Embryonic facial prominence (tissue), 1 donor: ENCODE measurements at regions not wholly inside any gene's neighbourhood (a gene's known extent, or its start where the extent isn't known, plus 50 kb on each side); places are given as distances from the start of the nearest gene placed in this dataset.
A peak's percentile ranks its signal among the peaks of the same experiment; 100 is the strongest.
"Not testable (repeated sequence)": the region's sequence is repeated elsewhere in the genome, so short reads cannot be mapped to it uniquely, and the experiment has no call there.

Experiments
- DNase-seq: peaks from one replicate; pipeline ENCODE4 v3.0.0-alpha.2; 2016; ENCODE audit errors: extremely low spot score

- DNase-seq: peak; percentile 22
These were observed 85.2 kb upstream of the NDUFV2 start for GRCh38 chr18:9017167-9017904.

DNA sequence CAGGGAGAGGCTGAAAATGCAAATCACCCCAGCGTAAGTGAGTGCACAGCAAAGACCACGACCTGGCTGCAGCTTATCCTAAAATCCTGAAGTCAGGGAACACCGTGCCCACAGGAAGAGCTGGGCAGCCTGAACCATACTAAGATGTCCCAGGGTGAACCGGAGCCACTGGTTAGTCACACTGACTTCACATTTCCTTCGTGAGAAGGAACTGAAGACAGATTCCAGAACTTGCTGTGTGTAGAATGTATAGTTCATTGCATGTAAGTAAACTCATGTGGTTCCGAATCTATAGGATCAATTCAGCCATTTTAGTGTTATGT, 84.6 kb upstream of the NDUFV2 start:
- no peak for DNase-seq

DNA sequence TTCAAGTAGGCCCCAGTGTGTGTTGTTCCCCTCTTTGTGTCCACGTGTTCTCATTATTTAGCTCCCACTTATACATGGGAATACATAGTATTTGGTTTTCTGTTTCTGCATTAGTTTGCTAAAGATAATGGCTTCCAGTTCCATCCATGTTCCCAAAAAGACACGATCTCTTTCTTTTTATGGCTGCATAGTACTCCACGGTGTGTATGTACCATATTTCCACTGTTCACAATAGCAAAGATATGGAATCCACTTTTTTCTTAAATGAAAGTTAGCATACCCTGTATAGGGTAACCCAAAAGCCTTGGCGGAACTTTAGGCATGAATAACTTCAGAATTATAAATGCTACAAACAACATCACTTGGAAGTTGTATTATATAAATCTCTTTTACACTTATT, 83.4 kb upstream of the NDUFV2 start:
- DNase-seq: no peak

DNA sequence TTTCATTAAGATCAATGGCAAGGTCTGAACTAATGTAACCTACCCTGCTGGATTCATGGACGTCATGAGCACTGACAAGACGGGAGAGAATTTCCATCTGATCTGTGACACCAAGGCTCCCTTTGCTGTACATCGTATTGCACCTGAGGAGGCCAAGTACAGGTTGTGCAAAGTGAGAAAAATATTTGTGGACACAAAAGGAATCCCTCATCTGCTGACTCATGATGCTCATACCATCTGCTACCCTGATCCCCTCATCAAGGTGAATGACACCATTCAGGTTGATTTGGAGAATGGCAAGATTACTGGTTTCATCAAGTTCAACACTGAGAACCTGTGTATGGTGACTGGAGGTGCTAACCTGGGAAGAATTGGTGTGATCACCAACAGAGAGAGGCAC, 82.3 kb upstream of the NDUFV2 start:
- DNase-seq: no peak

DNA sequence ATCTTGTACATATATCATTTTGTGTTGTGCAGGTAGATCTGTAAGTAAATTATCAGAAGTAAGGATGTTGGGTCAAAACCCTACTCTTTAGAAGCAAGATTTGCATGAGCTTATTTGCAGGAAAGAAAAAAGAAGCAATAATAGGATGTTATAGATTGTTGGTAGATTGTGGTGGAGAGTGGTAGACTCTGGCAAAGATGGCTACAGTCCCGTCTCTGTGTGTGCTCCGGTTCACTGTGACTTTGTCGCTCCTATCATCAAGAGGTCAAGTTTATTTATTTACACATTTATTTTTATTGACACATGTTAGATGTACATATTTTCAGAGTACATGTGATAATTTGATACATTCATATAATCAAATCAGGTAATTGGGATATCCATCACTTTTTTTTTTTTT, 81.0 kb upstream of the NDUFV2 start:
- no peak for DNase-seq

GRCh38 chr18:9022397-9023155, 79.9 kb upstream of the NDUFV2 start:
- DNase-seq: no peak

- DNase-seq: not testable (repeated sequence)
These were observed 78.4 kb upstream of the NDUFV2 start for GRCh38 chr18:9024031-9024646.

GRCh38 chr18:9025091-9025838, 77.2 kb upstream of the NDUFV2 start:
- no peak for DNase-seq

DNA sequence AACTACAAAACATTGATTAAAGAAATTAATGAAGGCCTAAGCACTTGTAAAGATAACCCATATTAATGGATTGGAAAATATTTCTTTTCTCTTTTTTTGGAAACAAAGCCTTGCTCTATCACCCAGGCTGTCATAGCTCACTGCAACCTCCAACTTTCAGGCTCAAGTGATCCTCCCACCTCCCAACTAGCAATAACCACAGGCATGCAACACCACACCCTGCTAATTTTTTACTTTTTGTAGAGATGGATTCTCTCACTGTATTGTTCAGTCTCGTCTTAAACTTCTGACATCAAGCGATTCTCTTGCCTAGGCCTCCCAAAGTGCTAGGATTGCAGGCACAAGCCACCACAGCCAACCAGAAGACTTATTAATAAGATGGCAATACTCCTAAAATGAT, 73.4 kb upstream of the NDUFV2 start:
- no peak for DNase-seq

DNA sequence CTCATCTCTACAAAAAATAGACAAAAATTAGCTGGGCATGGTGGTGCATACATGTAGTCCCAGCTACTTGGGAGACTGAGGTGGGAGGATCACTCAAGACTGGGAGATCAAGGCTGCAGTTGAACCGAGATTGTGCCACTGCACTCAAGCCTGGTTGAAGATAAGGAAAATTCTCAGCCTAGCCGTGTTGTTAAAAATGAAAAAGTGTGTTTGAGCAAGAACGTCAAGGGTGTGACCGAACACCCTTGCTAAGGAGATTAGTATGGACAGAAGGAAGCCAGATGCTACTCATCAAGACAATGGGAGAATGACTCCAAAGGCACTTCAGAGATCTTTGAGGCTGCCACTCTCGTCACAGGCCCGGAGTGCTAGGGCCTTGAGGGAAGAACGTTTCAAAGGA, 70.0 kb upstream of the NDUFV2 start:
- DNase-seq: no peak

DNA sequence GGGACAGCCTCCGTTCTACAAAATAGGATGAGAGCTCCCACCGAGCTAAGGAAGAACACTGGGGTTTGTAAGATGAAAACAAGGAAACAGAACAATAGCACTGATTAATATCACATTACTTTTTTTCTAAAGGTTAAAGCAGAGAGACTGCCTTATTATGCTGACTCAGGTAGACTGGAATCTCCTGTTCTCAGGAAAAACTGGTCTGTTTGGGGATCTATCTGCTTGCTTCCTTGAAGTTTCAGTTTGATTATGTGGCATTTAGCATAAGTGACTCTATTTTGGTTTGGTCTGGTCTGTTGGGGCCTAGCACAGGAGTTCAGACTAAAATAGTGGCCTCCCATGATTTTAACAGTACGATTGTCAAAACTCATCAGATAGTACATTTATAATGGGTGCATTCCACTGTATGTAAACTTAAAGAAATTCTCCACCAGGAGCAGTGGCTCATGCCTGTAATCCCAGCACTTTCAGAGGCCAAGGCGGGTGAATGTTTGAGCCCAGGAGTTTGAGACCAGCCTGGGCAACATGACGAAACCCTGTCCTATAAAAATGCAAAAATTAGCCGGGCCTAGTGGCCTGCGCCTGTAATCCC, 64.1 kb upstream of the NDUFV2 start:
- no peak for DNase-seq

- DNase-seq: no peak
These were observed 62.9 kb upstream of the NDUFV2 start for GRCh38 chr18:9039441-9040071.

GRCh38 chr18:9042766-9043481, 59.6 kb upstream of the NDUFV2 start:
- DNase-seq: no peak

DNA sequence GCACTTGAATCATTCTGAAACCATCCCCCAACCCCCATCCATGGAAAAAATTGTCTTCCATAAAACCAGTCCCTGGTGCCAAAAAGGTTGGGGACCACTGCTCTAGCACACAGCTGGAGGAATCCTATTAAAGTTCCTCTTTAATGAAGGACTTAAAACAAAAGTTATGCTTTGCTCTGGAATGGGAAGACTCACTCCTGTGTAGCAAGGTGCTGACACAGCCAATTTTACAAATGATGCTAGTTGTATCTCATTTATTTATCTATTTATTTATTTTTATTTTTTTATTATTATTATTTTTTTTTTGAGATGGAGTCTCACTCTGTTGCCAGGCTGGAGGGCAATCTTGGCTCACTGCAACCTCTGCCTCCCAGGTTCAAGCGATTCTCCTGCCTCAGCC, 58.9 kb upstream of the NDUFV2 start:
- no peak for DNase-seq

GRCh38 chr18:9047715-9048114, 54.8 kb upstream of the NDUFV2 start:
- no peak for DNase-seq

DNA sequence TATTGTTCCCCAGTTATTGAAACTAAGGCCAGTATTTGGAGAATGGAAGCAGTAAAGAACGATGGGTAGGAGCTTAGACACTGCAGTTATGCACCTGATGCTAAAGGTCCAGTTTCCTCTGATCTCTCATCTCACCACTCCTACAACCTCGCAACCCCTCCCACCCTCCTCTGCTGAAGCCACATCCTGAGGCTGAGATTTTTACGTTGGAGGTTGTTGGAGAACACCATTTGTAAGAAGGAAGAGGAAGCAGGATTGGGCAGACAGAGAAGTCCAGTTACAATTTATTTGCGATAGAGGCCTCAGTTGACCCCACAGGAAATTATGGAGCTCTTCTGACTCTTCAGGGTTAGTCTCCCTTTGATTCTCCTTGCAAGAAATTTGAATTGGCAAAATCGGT, 54.3 kb upstream of the NDUFV2 start:
- DNase-seq: no peak

GRCh38 chr18:9048808-9049494, 53.5 kb upstream of the NDUFV2 start:
- DNase-seq: no peak

GRCh38 chr18:9049495-9049809, 53.0 kb upstream of the NDUFV2 start:
- no peak for DNase-seq

- not testable (repeated sequence) for DNase-seq
These were observed 51.7 kb upstream of the NDUFV2 start for GRCh38 chr18:9050628-9051284.
